WTC11 (cell line): ENCODE measurements at regions not wholly inside any gene's neighbourhood (a gene's known extent, or its start where the extent isn't known, plus 50 kb on each side); places are given as distances from the start of the nearest gene placed in this dataset.

Experiments
- ATAC-seq: fragments of 200-7000 bp; cut with Tn5 transposase; 2 replicates; pipeline ENCODE4 v1.10.0; 2021; ENCODE audit warnings: mild to moderate bottlenecking, moderate library complexity
- CTCF ChIA-PET: fragments of 300-600 bp; sonication (Branson Sonifier 250); formaldehyde crosslinking; loops from one replicate; lab custom pipeline; 2021; ENCODE audit warnings: antibody characterized with exemption; lab: Charles Lee
- POLR2A ChIA-PET: fragments of 350-600 bp; sonication (Branson Sonifier 250); formaldehyde crosslinking; loops from one replicate; lab custom pipeline; 2021; ENCODE audit warnings: antibody characterized with exemption; lab: Charles Lee
- DNase-seq: peaks from one replicate; pipeline ENCODE4 v3.0.0; 2021; ENCODE audit warnings: low spot score
- H3K27ac Mint-ChIP-seq: 2 replicates; pipeline ENCODE4 v1.8.0; 2021; ENCODE audit warnings: mixed read lengths
- H3K27me3 Mint-ChIP-seq: 2 replicates; pipeline ENCODE4 v1.8.0; 2021; ENCODE audit warnings: low read depth, mild to moderate bottlenecking, moderate library complexity, mixed read lengths
- H3K36me3 Mint-ChIP-seq: 2 replicates; pipeline ENCODE4 v1.8.0; 2021; ENCODE audit warnings: mixed read lengths
- H3K4me1 Mint-ChIP-seq: 2 replicates; pipeline ENCODE4 v1.8.0; 2022; ENCODE audit warnings: mixed read lengths
- H3K4me3 Mint-ChIP-seq: 2 replicates; pipeline ENCODE4 v1.8.0; 2021; ENCODE audit warnings: mild to moderate bottlenecking, moderate library complexity, mixed read lengths
- H3K9me3 Mint-ChIP-seq: 2 replicates; pipeline ENCODE4 v1.8.0; 2021; ENCODE audit warnings: mixed read lengths
- ATF1 ChIP-seq: sonication (generic); formaldehyde crosslinking; IDR thresholded peaks from 2 replicates; pipeline ENCODE4 v1.8.1; 2023; ENCODE audit warnings: mild to moderate bottlenecking, moderate library complexity, missing genetic modification reagents
- ATF3 ChIP-seq: sonication (generic); formaldehyde crosslinking; conservative IDR thresholded peaks from 2 replicates; pipeline ENCODE4 v1.8.1; 2022; ENCODE audit warnings: mild to moderate bottlenecking, missing genetic modification reagents
- E2F1 ChIP-seq: sonication (generic); formaldehyde crosslinking; IDR thresholded peaks from 2 replicates; pipeline ENCODE4 v1.8.0; 2022; ENCODE audit warnings: mild to moderate bottlenecking, missing genetic modification reagents
- E2F5 ChIP-seq: sonication (generic); formaldehyde crosslinking; IDR thresholded peaks from 2 replicates; pipeline ENCODE4 v1.8.1; 2022; ENCODE audit warnings: mild to moderate bottlenecking, moderate library complexity, missing genetic modification reagents
- ETV6 ChIP-seq: sonication (generic); formaldehyde crosslinking; IDR thresholded peaks from 2 replicates; pipeline ENCODE4 v1.8.1; 2022; ENCODE audit warnings: mild to moderate bottlenecking, missing genetic modification reagents
- FOXK1 ChIP-seq: sonication (generic); formaldehyde crosslinking; IDR thresholded peaks from 2 replicates; pipeline ENCODE4 v1.8.0; 2022; ENCODE audit warnings: mild to moderate bottlenecking, moderate library complexity, missing genetic modification reagents
- GABPB1 ChIP-seq: sonication (generic); formaldehyde crosslinking; IDR thresholded peaks from 2 replicates; pipeline ENCODE4 v1.8.1; 2023; ENCODE audit warnings: mild to moderate bottlenecking, missing genetic modification reagents
- GTF2I ChIP-seq: fragments of 250-450 bp; sonication (Bioruptor Pico); conservative IDR thresholded peaks from 2 replicates; pipeline ENCODE4 v1.4.0; 2021; ENCODE audit warnings: mild to moderate bottlenecking
- HMGA2 ChIP-seq: fragments of 250-450 bp; sonication (Bioruptor Pico); IDR thresholded peaks from 2 replicates; pipeline ENCODE4 v1.4.0; 2021; ENCODE audit warnings: mild to moderate bottlenecking, moderate library complexity
- NFYB ChIP-seq: sonication (generic); formaldehyde crosslinking; conservative IDR thresholded peaks from 2 replicates; pipeline ENCODE4 v1.8.0; 2022; ENCODE audit warnings: low read depth, missing genetic modification reagents
- ZBTB43 ChIP-seq: sonication (generic); formaldehyde crosslinking; IDR thresholded peaks from 2 replicates; pipeline ENCODE4 v1.8.1; 2023; ENCODE audit warnings: mild to moderate bottlenecking, missing genetic modification reagents
- ZNF219 ChIP-seq: sonication (generic); formaldehyde crosslinking; IDR thresholded peaks from 2 replicates; pipeline ENCODE4 v1.8.0; 2023; ENCODE audit warnings: missing genetic modification reagents, mild to moderate bottlenecking, borderline replicate concordance
- ZNF416 ChIP-seq: fragments of 250-450 bp; sonication (Bioruptor Pico); IDR thresholded peaks from 2 replicates; pipeline ENCODE4 v1.9.0; 2021; ENCODE audit warnings: mild to moderate bottlenecking, inconsistent platforms
- ZNF425 ChIP-seq: fragments of 250-450 bp; sonication (Bioruptor Pico); conservative IDR thresholded peaks from 2 replicates; pipeline ENCODE4 v1.9.0; 2021; ENCODE audit warnings: mild to moderate bottlenecking
- ZNF532 ChIP-seq: fragments of 250-450 bp; sonication (Bioruptor Pico); IDR thresholded peaks from 2 replicates; pipeline ENCODE4 v1.9.0; 2021; ENCODE audit warnings: mild to moderate bottlenecking, borderline replicate concordance
- ZSCAN18 ChIP-seq: fragments of 250-450 bp; sonication (Bioruptor Pico); IDR thresholded peaks from 2 replicates; pipeline ENCODE4 v2.1.2; 2022; ENCODE audit warnings: mild to moderate bottlenecking, moderate library complexity

- Mint-ChIP-seq H3K27me3 (no peaks in the 10 kb centered on the region), H3K27ac (no peak overlapping the region), H3K4me1 (no peaks in the 10 kb centered on the region), H3K9me3 (peaks cover 30% of the 10 kb centered on the region), H3K36me3 (peaks cover 18% of the 10 kb centered on the region), H3K4me3 (no peak overlapping the region)
- POLR2A ChIA-PET, result no interaction called here
- TF ChIP-seq GTF2I (CRISPR knock-in tag), result no peak
- TF ChIP-seq ZBTB43 (CRISPR knock-in tag), result no peak
- no peak for TF ChIP-seq ATF1 (CRISPR knock-in tag)
- CTCF ChIA-PET, result no interaction called here
- ATAC-seq (no peak), DNase-seq (no peak)
Measured at GRCh38 chr1:72481420-72481970, 199.2 kb upstream of the NEGR1 start.

- no peaks in the 10 kb centered on the region for H3K9me3 Mint-ChIP-seq
- TF ChIP-seq ZNF219, result no peak
- no peak for TF ChIP-seq ZBTB43 (CRISPR knock-in tag)
- no peak for TF ChIP-seq ATF3
- TF ChIP-seq E2F1 (CRISPR knock-in tag), result no peak
- no peak for TF ChIP-seq HMGA2 (CRISPR knock-in tag)
- no peak for TF ChIP-seq FOXK1
- TF ChIP-seq ETV6 (CRISPR knock-in tag), result no peak
- no peak for TF ChIP-seq E2F5 (CRISPR knock-in tag)
- TF ChIP-seq NFYB, result no peak
- TF ChIP-seq ZNF416 (CRISPR knock-in tag), result no peak
- TF ChIP-seq ZSCAN18 (CRISPR knock-in tag), result no peak
- TF ChIP-seq GABPB1 (CRISPR knock-in tag), result no peak
- TF ChIP-seq ZNF425 (CRISPR knock-in tag), result no peak
- TF ChIP-seq ZNF532 (CRISPR knock-in tag), result no peak
- DNase-seq (no peak), ATAC-seq (no peak)
- no peaks in the 10 kb centered on the region for H3K27me3 Mint-ChIP-seq
- no peak overlapping the region for H3K4me3 Mint-ChIP-seq
- H3K36me3 Mint-ChIP-seq, result no peaks in the 10 kb centered on the region
- POLR2A ChIA-PET, result no interaction called here
- no peaks in the 10 kb centered on the region for H3K4me1 Mint-ChIP-seq
- CTCF ChIA-PET, result no interaction called here
- no peak overlapping the region for H3K27ac Mint-ChIP-seq
Measured at GRCh38 chr1:72466376-72466775, 184.0 kb upstream of the NEGR1 start.
